ENCODE measurements at regions not wholly inside any gene's neighbourhood (a gene's known extent, or its start where the extent isn't known, plus 50 kb on each side); places are given as distances from the start of the nearest gene placed in this dataset.

DNA sequence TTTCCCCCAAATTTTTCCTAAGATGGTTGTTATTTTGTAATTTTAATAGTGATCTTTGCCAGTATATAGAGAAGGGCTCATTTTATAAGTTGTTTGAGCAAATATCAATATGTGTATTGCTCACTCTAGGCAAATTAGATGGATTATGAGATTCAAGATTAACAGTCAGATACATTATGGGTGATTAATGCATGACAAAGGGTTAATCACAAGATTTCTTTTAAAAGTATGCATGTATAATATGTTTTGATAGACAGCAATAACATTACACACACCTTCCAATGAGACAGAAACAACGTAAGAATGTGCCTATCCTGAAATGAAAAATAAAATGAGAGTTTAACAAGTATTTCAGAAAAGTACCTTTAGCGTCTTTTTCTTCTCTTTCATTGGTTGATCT, 547.6 kb upstream of the AGTR1 start:
- TF ChIP-seq CTCF (optimal IDR thresholded peaks at IDR 0.05 in 1 of 3, IDR thresholded peaks at IDR 0.05 in 1 of 3, conservative IDR thresholded peaks at IDR 0.05 in 1 of 3; ENCODE audit: extremely low read depth in 1 of 3, insufficient read depth in 2 of 3, low read length in 3 of 3) (no peak), EZH2 (IDR thresholded peaks at IDR 0.05; ENCODE audit: low read length) (no peak)

All from keratinocyte (primary cell).